Aorta (tissue), 5 donors: ENCODE measurements at regions not wholly inside any gene's neighbourhood (a gene's known extent, or its start where the extent isn't known, plus 50 kb on each side); places are given as distances from the start of the nearest gene placed in this dataset.
"Not testable (repeated sequence)": the region's sequence is repeated elsewhere in the genome, so short reads cannot be mapped to it uniquely, and the experiment has no call there.

Experiments
- ATAC-seq: fragments of 200-7000 bp; cut with Tn5 transposase; one replicate; pipeline ENCODE4 v1.9.1; 2022; ENCODE audit warnings: moderate library complexity; ENCODE audit not compliant: low FRiP score
- DNase-seq, 2 donors: peaks; one replicate each; pipeline ENCODE4 v3.0.0-alpha.2; 2020
- H3K27ac ChIP-seq, 2 donors: one replicate each; pipeline ENCODE4 v1.5.1; 2013; ENCODE audit warnings: low read length in 2 of 2, mild to moderate bottlenecking in 2 of 2, moderate library complexity in 2 of 2, control low read depth in 1 of 2, inconsistent platforms in 1 of 2, low read depth in 1 of 2
- H3K27me3 ChIP-seq, 2 donors: one replicate each; pipeline ENCODE4 v1.6.1; 2013; ENCODE audit warnings: control low read depth in 1 of 2, low read length in 1 of 2, mild to moderate bottlenecking in 1 of 2, moderate library complexity in 1 of 2; ENCODE audit not compliant: insufficient read depth in 2 of 2, control insufficient read depth in 1 of 2
- H3K36me3 ChIP-seq, 2 donors: one replicate each; pipeline ENCODE4 v1.6.1; 2013; ENCODE audit warnings: control low read depth in 1 of 2, low read length in 1 of 2, mild to moderate bottlenecking in 1 of 2; ENCODE audit not compliant: insufficient read depth in 2 of 2, control insufficient read depth in 1 of 2
- H3K4me1 ChIP-seq, 2 donors: one replicate each; pipeline ENCODE4 v1.6.1; 2013; ENCODE audit warnings: low read length in 2 of 2, control low read depth in 1 of 2, mild to moderate bottlenecking in 1 of 2, moderate library complexity in 1 of 2; ENCODE audit not compliant: insufficient read depth in 2 of 2, control insufficient read depth in 1 of 2
- H3K4me3 ChIP-seq, 2 donors: one replicate each; pipeline ENCODE4 v1.5.1; 2013; ENCODE audit warnings: low read length in 2 of 2, control low read depth in 1 of 2, mild to moderate bottlenecking in 1 of 2
- H3K9me3 ChIP-seq: one replicate; pipeline ENCODE4 v1.6.1; 2013; ENCODE audit warnings: mild to moderate bottlenecking, low read length; ENCODE audit not compliant: control insufficient read depth
- WGBS, 2 donors: extraction: QIAGEN DNeasy Blood & Tissue Kit; methylation state at CpG; one replicate each; pipeline ENCODE4 v1.1.7; 2013; 5-methylcytosine and 5-hydroxymethylcytosine counted together
- intact Hi-C, 2 donors: fragments of 100-400 bp; cut with DNase I; formaldehyde crosslinking; loops; one replicate each; pipeline versions ENCODE4 v1.14.2 to v1.15.0; 2022
- donor health status: healthy with polysubstance abuse.
- donor health status: Bipolar disorder and iron deficiency.
- donor health status: DM: no; HTN: no; CAD: no.
- donor health status: DM: no; HTN: no; CAD: no.
- donor health status: DM: yes; HTN: yes; CAD: no.

DNA sequence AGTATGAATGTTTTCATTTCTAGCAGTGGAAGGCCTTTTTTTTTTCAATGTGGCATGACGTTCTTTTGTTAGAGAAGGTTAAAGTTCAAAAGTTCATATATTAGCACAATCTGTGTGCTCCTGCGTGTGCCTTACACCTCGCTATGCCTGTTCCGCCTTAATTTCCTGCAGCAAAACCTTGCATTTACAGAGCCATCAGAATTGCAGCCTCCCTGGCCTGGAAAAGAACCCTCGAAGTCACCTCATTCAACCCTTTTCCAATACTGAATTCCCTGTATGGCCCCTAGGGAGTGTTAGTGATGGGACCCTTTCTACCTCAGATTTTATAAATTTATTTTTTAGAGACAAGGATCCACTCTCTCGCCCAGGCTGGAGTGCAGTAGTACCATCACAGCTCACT lies 103.5 kb upstream of the ZNF438 start:
- ATAC-seq (no peak), DNase-seq (no peak)
- no peak overlapping the region for H3K27ac ChIP-seq
- H3K27me3 ChIP-seq: no peaks in the 10 kb centered on the region
- H3K4me1 ChIP-seq: no peaks in the 10 kb centered on the region
- intact Hi-C loops: no loop called here
- H3K36me3 ChIP-seq: no peaks in the 10 kb centered on the region
- peak overlapping the region in 1 of 2 donors; percentile 3 for H3K4me3 ChIP-seq
- H3K9me3 ChIP-seq: no peaks in the 10 kb centered on the region
- WGBS, 2 donors: 80 to 84% methylated on average over 6 of the region's 6 CpGs

DNA sequence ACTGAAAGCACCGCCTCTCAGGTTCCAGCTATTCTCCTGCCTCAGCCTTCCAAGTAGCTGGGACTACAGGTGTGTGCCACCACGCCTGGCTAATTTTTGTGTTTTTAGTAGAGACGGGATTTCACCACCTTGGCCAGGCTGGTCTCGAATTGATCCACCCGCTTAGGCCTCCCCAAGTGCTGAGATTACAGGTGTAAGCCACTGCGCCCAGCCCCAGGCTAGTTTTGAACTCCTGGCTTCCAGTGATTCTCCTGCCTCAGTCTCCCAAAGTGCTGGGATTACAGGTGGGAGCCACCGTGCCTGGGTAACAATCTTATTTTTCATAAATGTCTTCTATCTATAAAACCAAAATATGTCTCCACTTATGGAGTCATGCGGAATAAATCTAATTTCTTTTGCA lies 104.1 kb upstream of the ZNF438 start:
- H3K36me3 ChIP-seq, H3K9me3 ChIP-seq, DNase-seq, H3K27ac ChIP-seq, intact Hi-C loops, ATAC-seq, H3K4me3 ChIP-seq, H3K27me3 ChIP-seq, H3K4me1 ChIP-seq: not testable (repeated sequence)
- WGBS, 2 donors: 97 to 99% methylated on average over 8 of the region's 8 CpGs

DNA sequence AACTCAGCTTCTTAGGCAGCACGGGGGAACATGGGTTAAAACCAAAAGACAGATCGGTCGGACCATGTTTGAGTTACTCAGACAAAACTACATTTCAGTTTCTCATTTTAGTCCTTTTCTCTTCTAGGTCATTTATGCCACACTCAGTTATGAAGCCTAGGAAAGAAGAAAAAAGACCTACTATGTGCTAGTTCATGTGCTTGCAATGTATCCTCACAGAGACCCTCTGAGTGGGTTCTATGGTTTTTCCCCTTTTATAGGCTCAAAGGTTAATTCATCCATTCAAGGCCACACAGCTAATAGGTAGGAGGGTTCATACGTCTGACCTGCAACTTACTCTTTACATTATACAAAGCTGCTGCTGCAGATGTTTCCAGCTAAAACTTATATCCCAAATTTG lies 104.7 kb upstream of the ZNF438 start:
- no peaks in the 10 kb centered on the region for H3K36me3 ChIP-seq
- DNase-seq (no peak), ATAC-seq (no peak)
- no peaks in the 10 kb centered on the region for H3K4me1 ChIP-seq
- H3K27ac ChIP-seq: peak overlapping the region; percentile 25 to 39
- intact Hi-C loops: no loop called here
- no peaks in the 10 kb centered on the region for H3K27me3 ChIP-seq
- WGBS, 2 donors: 65 to 75% methylated on average over 4 of the region's 4 CpGs
- H3K9me3 ChIP-seq: no peaks in the 10 kb centered on the region
- no peak overlapping the region for H3K4me3 ChIP-seq

DNA sequence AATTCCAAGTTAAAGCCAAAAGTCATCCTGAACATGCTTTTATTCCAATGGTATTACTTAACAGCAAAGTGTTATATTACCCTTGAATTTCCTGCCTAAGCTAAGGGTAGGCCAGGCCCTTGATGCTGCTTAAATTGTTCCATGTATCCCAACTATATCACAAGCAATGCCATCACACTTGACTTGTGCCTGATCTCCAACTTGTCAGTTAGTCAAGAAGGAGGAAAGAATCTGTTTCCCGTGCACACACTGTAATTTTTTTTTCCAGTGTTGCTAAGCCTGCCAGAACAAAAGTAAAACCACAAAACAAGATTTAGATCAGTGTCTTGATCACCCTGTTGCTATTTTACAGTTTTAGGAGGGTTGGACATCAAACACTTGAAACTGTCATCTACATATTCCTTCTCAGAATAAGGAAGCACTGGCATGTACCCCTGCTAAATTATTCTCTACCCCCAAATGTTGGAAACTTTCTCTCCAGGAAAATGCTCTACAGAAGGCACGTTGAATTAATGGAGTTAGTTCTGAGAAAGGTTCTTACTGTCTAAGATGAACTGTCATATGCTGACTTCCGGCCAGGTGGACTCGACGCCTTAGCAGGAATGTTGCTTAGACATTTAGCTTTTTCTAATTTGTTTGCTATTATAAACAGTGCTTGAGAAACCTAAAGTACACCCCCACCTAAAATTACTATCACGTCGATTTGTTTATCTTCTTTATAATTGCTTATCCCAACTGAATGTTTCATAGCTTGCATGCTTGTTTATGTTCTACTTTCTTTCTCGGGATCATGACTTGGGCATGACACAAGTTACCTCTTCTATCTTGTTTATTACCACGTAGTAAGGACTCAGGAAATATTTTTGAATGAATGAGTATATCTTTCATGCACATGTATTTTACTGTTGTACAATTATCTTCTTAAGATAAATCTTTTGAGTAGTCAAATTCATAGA lies 105.5 kb upstream of the ZNF438 start:
- H3K4me3 ChIP-seq: no peak overlapping the region
- intact Hi-C loops: no loop called here
- no peaks in the 10 kb centered on the region for H3K36me3 ChIP-seq
- H3K4me1 ChIP-seq: no peaks in the 10 kb centered on the region
- no peak for DNase-seq
- H3K27me3 ChIP-seq: no peaks in the 10 kb centered on the region
- no peaks in the 10 kb centered on the region for H3K9me3 ChIP-seq
- no peak for ATAC-seq
- WGBS, 2 donors: 62 to 64% methylated on average over 9 of the region's 9 CpGs
- H3K27ac ChIP-seq: peak overlapping the region in 1 of 2 donors; percentile 48

DNA sequence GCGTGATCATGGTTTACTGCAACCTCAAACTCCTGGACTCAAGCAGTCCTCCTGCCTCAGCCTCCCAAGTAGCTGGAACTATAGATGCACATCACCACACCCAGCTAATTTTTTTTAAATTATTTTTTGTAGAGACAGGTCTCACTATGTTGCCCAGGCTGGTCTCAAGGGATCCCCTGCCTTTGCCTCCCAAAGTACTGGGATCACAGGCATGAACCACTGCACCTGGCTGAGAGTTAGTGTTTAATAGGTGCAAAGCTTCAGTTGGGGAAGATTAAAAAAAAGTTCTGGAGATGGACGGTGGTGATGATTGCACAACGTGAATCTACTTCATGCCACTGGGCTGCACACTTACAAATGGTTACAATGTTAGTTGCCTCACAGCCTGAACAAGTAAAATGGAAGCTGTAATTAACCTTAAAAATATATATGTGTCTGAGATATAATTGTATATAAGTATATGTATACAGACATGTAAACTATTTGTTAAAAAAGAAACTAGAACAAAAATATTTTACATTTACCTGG lies 106.4 kb upstream of the ZNF438 start:
- intact Hi-C loops: no loop called here
- ATAC-seq (no peak), DNase-seq (no peak)
- Histone ChIP-seq H3K36me3 (no peaks in the 10 kb centered on the region), H3K4me1 (no peaks in the 10 kb centered on the region), H3K4me3 (no peak overlapping the region), H3K27me3 (no peaks in the 10 kb centered on the region), H3K27ac (no peak overlapping the region), H3K9me3 (no peaks in the 10 kb centered on the region)
- WGBS, 2 donors: 54 to 68% methylated on average over 3 of the region's 3 CpGs

DNA sequence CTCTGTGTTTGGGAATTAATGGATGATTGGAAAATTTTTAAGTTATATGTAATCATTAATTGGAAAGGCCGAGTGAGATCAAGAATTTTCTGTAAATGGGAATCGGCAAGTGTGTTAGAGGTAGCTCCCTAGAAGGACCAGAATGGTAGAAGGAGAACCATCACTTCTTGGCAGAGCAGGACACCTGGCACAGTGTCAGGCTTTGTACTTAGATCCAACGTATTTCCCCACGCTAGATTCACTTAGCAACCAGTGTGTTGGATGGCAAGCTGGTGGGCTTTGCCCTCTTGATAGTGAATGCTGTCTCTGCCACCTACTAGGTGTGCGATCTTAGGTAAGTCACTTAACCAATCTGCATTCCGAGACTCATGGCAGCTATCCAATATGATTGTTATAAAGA lies 107.8 kb upstream of the ZNF438 start:
- 90 to 92% methylated on average over 6 of the region's 6 CpGs for WGBS, 2 donors
- no peaks in the 10 kb centered on the region for H3K4me1 ChIP-seq

DNA sequence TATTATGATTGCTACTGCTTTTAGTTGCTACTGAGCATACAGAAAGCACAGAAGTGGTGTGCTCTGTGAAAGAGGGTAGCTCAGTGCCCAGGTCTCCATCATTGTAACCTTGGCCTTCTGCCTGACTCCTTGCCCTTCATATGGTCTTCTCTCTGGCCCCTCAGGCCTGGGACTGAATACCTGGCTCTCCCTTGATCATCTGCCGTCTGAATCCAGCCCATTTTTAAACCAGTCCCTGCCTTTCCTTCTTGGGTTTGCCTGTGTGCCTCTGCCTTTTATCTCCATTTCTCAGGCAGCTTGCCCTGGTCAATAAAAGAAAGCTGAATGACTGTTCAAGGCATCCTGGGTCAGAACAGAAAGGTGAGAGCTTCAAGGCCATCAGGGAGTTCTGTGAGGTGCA lies 109.1 kb upstream of the ZNF438 start:
- Histone ChIP-seq H3K4me3 (no peak overlapping the region), H3K27ac (no peak overlapping the region), H3K9me3 (no peaks in the 10 kb centered on the region), H3K4me1 (no peaks in the 10 kb centered on the region), H3K27me3 (no peaks in the 10 kb centered on the region), H3K36me3 (no peaks in the 10 kb centered on the region)
- WGBS, 2 donors: 99 to 100% methylated on average over 1 of the region's 1 CpG
- DNase-seq (no peak), ATAC-seq (no peak)
- intact Hi-C loops: no loop called here

More for the DNA sequence above, 107.8 kb upstream of the ZNF438 start:
- no peak for ATAC-seq
- Histone ChIP-seq H3K36me3 (no peaks in the 10 kb centered on the region), H3K4me3 (no peak overlapping the region), H3K27me3 (no peaks in the 10 kb centered on the region), H3K27ac (no peak overlapping the region), H3K9me3 (no peaks in the 10 kb centered on the region)
- intact Hi-C loops: no loop called here
- DNase-seq: no peak

DNA sequence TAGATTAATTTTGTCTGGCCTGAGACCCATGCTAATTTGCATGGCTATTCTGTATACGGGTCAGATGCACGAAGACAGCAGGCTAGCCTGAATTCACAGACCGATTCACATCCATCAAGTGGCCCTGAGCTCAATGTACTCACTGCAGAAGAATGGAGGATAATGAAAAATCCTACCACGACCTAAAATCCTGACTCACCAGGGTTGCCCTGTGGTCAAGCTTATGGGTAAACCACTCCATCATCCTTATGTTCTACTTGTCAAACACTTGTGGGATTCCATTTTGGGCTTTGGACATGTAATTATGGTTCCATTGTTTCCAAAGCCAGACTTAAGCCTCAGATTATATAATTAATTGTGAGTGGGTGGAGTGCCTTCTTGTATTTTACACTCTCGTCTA lies 110.4 kb upstream of the ZNF438 start:
- no peaks in the 10 kb centered on the region for H3K27me3 ChIP-seq
- no peaks in the 10 kb centered on the region for H3K36me3 ChIP-seq
- 88% methylated on average over 5 of the region's 5 CpGs for WGBS, 2 donors
- H3K27ac ChIP-seq: no peak overlapping the region
- no peak overlapping the region for H3K4me3 ChIP-seq
- no peaks in the 10 kb centered on the region for H3K9me3 ChIP-seq
- no peaks in the 10 kb centered on the region for H3K4me1 ChIP-seq
- intact Hi-C loops: no loop called here
- no peak for DNase-seq
- no peak for ATAC-seq

DNA sequence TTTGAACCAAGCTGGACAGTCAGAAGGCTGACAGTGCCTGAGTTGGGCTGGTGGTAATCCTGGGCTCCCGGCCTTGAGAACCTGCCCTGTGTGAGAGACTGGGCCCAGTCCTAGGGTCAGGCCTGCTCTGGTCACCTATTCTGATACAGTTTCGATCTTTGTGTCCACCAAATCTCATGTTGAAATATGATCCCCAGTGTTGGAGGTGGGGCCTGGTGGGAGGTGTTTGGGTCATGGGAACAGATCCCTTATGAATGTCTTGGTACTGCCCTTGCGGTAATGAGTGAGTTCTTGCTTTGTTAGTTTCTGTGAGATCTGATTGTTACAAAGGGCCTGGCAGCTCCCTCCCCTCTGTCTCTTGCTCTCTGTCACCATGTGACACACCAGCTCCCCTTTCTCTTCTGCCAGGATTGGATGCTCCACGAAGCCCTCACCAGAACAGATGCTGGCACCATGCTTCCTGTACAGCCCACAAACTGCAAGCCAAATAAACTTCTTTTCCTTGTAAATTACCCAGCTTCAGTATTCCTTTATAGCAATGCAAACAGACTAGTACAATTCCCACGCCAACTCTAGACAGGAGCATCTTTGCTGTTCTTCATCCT lies 111.8 kb upstream of the ZNF438 start:
- intact Hi-C loops: no loop called here
- H3K27me3 ChIP-seq: no peaks in the 10 kb centered on the region
- DNase-seq (no peak), ATAC-seq (no peak)
- H3K27ac ChIP-seq: no peak overlapping the region
- no peaks in the 10 kb centered on the region for H3K9me3 ChIP-seq
- H3K36me3 ChIP-seq: no peaks in the 10 kb centered on the region
- 90 to 91% methylated on average over 5 of the region's 5 CpGs for WGBS, 2 donors
- H3K4me3 ChIP-seq: no peak overlapping the region
- no peaks in the 10 kb centered on the region for H3K4me1 ChIP-seq
